B cell (primary cell): ENCODE measurements at regions not wholly inside any gene's neighbourhood (a gene's known extent, or its start where the extent isn't known, plus 50 kb on each side); places are given as distances from the start of the nearest gene placed in this dataset.

ENCODE experiments used
- ATAC-seq: fragments of 200-7000 bp; cut with Tn5 transposase; one replicate; pipeline ENCODE4 v1.10.0; 2021; ENCODE audit warnings: low read depth, mild to moderate bottlenecking, moderate number of reproducible peaks, moderate library complexity
- CTCF ChIA-PET: fragments of 350-600 bp; sonication (Branson Sonifier 250); formaldehyde crosslinking; loops from one replicate; lab custom pipeline; 2021; ENCODE audit warnings: antibody characterized with exemption, inconsistent platforms; lab: Charles Lee
- POLR2A ChIA-PET: fragments of 350-600 bp; sonication (Branson Sonifier 250); formaldehyde crosslinking; loops from one replicate; lab custom pipeline; 2021; ENCODE audit warnings: antibody characterized with exemption; lab: Charles Lee
- DNase-seq: peaks from one replicate; pipeline ENCODE4 v3.0.0; 2013
- H2AFZ ChIP-seq: 2 replicates; pipeline ENCODE4 v1.6.1; 2012; ENCODE audit warnings: mild to moderate bottlenecking, low read depth, low read length; ENCODE audit not compliant: insufficient read depth, poor library complexity, severe bottlenecking
- H3K27ac ChIP-seq, 2 donors: 1 replicate in 1 of 2; 2 replicates in 1 of 2; pipeline ENCODE4 v1.5.1; 2012 to 2013; ENCODE audit warnings: low read length in 2 of 2, mild to moderate bottlenecking in 2 of 2, moderate library complexity in 1 of 2
- H3K27me3 ChIP-seq, 4 experiments: fragments of 200-600 bp in 1 of 4; sonication (generic) in 1 of 4; replicated peaks in 1 of 4; 1 replicate in 2 of 4; 2 replicates in 2 of 4; pipeline versions ENCODE4 v1.6.1 to v1.7.0; 2013 to 2016; ENCODE audit warnings: low read length in 3 of 4, mild to moderate bottlenecking in 2 of 4, mixed read lengths in 1 of 4, moderate library complexity in 1 of 4; ENCODE audit not compliant: insufficient read depth in 4 of 4, control insufficient read depth in 3 of 4; ENCODE audit errors: control extremely low read depth in 1 of 4
- H3K36me3 ChIP-seq, 2 experiments: replicated peaks in 1 of 2; 1 replicate in 1 of 2; 2 replicates in 1 of 2; pipeline versions ENCODE4 v1.6.1 to v1.7.1; 2013; ENCODE audit warnings: low read length in 1 of 2; ENCODE audit not compliant: insufficient read depth in 2 of 2, control insufficient read depth in 1 of 2; ENCODE audit errors: control extremely low read depth in 1 of 2, extremely low read depth in 1 of 2
- H3K4me1 ChIP-seq, 2 donors: fragments of 200-600 bp in 1 of 2; sonication (generic) in 1 of 2; 1 replicate in 1 of 2; 2 replicates in 1 of 2; pipeline versions ENCODE4 v1.5.1 to v1.6.1; 2013 to 2017; ENCODE audit warnings: low read length in 2 of 2; ENCODE audit not compliant: control insufficient read depth in 2 of 2, insufficient read depth in 2 of 2
- H3K4me2 ChIP-seq: replicated peaks from 2 replicates; pipeline ENCODE3; 2012; ENCODE audit warnings: mild to moderate bottlenecking, low read depth, low read length; ENCODE audit not compliant: poor library complexity, severe bottlenecking
- H3K4me3 ChIP-seq, 5 experiments: fragments of 200-600 bp in 1 of 5; sonication (generic) in 1 of 5; 1 replicate in 3 of 5; 2 replicates in 2 of 5; pipeline versions ENCODE4 v1.5.1 to v1.7.0; 2011 to 2016; ENCODE audit warnings: low read length in 4 of 5, mild to moderate bottlenecking in 4 of 5, low read depth in 2 of 5, control low read depth in 1 of 5, moderate library complexity in 1 of 5; ENCODE audit not compliant: insufficient read depth in 1 of 5; ENCODE audit errors: control extremely low read depth in 1 of 5, extremely low read depth in 1 of 5
- H3K79me2 ChIP-seq: fragments of 200-600 bp; sonication (generic); one replicate; pipeline ENCODE4 v1.6.0; 2016; ENCODE audit warnings: low read length; ENCODE audit not compliant: control insufficient read depth, insufficient read depth
- H3K9ac ChIP-seq: fragments of 200-600 bp; sonication (generic); 2 replicates; pipeline ENCODE4 v1.6.1; 2017; ENCODE audit warnings: mild to moderate bottlenecking, low read length, moderate library complexity
- H3K9me3 ChIP-seq, 3 donors: one replicate each; pipeline versions ENCODE4 v1.6.1 to v1.7.1; 2013; ENCODE audit warnings: low read length in 2 of 3; ENCODE audit not compliant: control insufficient read depth in 2 of 3, insufficient read depth in 1 of 3; ENCODE audit errors: control extremely low read depth in 1 of 3
- H4K20me1 ChIP-seq: 2 replicates; pipeline ENCODE4 v1.6.0; 2012; ENCODE audit warnings: mild to moderate bottlenecking, low read length; ENCODE audit not compliant: insufficient read depth, control insufficient read depth, poor library complexity, severe bottlenecking
- H3K27ac Mint-ChIP-seq: one replicate; pipeline ENCODE4 v1.8.0; 2021; ENCODE audit warnings: mixed read lengths
- H3K27me3 Mint-ChIP-seq: one replicate; pipeline ENCODE4 v1.8.0; 2021; ENCODE audit warnings: mixed read lengths
- H3K4me1 Mint-ChIP-seq: one replicate; pipeline ENCODE4 v1.8.0; 2021; ENCODE audit warnings: mixed read lengths
- H3K4me3 Mint-ChIP-seq: one replicate; pipeline ENCODE4 v1.8.0; 2021; ENCODE audit warnings: mixed read lengths
- H3K9me3 Mint-ChIP-seq: one replicate; pipeline ENCODE4 v1.8.0; 2022; ENCODE audit warnings: mixed read lengths; ENCODE audit not compliant: insufficient read depth
- EZH2 ChIP-seq: IDR thresholded peaks from 2 replicates; pipeline ENCODE4 v1.6.1; 2012; ENCODE audit warnings: borderline replicate concordance, low read depth, mild to moderate bottlenecking, moderate library complexity, low read length; ENCODE audit not compliant: insufficient read depth, poor library complexity, severe bottlenecking
- WGBS: methylation state at CpG from one replicate; pipeline ENCODE4 v1.1.5; 2013; ENCODE audit warnings: missing lambda C conversion rate; ENCODE audit not compliant: insufficient coverage; 5-methylcytosine and 5-hydroxymethylcytosine counted together
- intact Hi-C: fragments of 100-400 bp; cut with micrococcal nuclease; formaldehyde crosslinking; loops from one replicate; pipeline ENCODE4 v1.10.0; 2022
- TF ChIP-seq, protein P1 (sequence below): fragments of 200-600 bp; IDR thresholded peaks from one replicate; pipeline ENCODE4 v1.8.0; 2022; ENCODE audit warnings: antibody characterized with exemption, mild to moderate bottlenecking

DNA sequence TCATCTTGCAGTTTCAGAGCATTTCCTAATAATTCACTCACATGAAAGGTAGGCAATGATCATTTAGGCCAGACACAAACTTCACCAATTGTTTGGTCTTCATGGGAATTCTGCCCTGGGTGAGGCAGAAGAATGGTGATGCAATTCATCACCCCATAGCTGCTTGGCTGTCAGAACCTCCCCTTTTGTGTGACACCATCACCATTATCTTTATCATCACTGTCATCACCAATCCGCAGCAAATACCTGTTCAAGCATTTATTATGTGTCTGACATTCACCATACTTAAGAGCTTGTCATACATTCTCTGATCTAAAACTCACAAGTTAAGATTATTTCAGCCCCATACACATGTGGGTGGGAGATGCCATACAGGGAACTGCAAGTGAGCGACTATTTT is 799.5 kb upstream of the LRRN3 start:
- ATAC-seq, result no peak
- H3K9me3 ChIP-seq, result no peaks in the 10 kb centered on the region
- no peak overlapping the region for H2AFZ ChIP-seq
- H3K27ac ChIP-seq, result no peak overlapping the region
- H3K4me2 ChIP-seq, result no peak overlapping the region
- no peaks in the 10 kb centered on the region for H3K79me2 ChIP-seq
- CTCF ChIA-PET, result no interaction called here
- DNase-seq, result no peak
- POLR2A ChIA-PET, result no interaction called here
- no peaks in the 10 kb centered on the region for H3K36me3 ChIP-seq
- no peak overlapping the region for H3K4me3 Mint-ChIP-seq
- WGBS, result 100% methylated on average over 1 of the region's 2 CpGs
- intact Hi-C loops, result no loop called here
- H3K27me3 ChIP-seq, result no peaks in the 10 kb centered on the region
- TF ChIP-seq EZH2, result no peak
- TF ChIP-seq, protein P1, sequence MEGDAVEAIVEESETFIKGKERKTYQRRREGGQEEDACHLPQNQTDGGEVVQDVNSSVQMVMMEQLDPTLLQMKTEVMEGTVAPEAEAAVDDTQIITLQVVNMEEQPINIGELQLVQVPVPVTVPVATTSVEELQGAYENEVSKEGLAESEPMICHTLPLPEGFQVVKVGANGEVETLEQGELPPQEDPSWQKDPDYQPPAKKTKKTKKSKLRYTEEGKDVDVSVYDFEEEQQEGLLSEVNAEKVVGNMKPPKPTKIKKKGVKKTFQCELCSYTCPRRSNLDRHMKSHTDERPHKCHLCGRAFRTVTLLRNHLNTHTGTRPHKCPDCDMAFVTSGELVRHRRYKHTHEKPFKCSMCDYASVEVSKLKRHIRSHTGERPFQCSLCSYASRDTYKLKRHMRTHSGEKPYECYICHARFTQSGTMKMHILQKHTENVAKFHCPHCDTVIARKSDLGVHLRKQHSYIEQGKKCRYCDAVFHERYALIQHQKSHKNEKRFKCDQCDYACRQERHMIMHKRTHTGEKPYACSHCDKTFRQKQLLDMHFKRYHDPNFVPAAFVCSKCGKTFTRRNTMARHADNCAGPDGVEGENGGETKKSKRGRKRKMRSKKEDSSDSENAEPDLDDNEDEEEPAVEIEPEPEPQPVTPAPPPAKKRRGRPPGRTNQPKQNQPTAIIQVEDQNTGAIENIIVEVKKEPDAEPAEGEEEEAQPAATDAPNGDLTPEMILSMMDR, result no peak
- H3K4me1 Mint-ChIP-seq, result no peaks in the 10 kb centered on the region
- H3K9ac ChIP-seq, result no peak overlapping the region
- H3K4me1 ChIP-seq, result no peaks in the 10 kb centered on the region
- no peaks in the 10 kb centered on the region for H4K20me1 ChIP-seq
- H3K27ac Mint-ChIP-seq, result no peak overlapping the region
- H3K9me3 Mint-ChIP-seq, result no peaks in the 10 kb centered on the region
- no peaks in the 10 kb centered on the region for H3K27me3 Mint-ChIP-seq
- H3K4me3 ChIP-seq, result no peak overlapping the region

- Histone ChIP-seq H3K9me3 (no peaks in the 10 kb centered on the region), H3K27me3 (no peaks in the 10 kb centered on the region), H3K4me2 (no peak overlapping the region), H3K79me2 (no peaks in the 10 kb centered on the region), H3K4me3 (no peak overlapping the region), H2AFZ (no peak overlapping the region), H3K36me3 (no peaks in the 10 kb centered on the region), H3K4me1 (no peaks in the 10 kb centered on the region), H3K9ac (no peak overlapping the region), H4K20me1 (no peaks in the 10 kb centered on the region), H3K27ac (no peak overlapping the region)
- TF ChIP-seq, protein P1, result no peak
- no peak for TF ChIP-seq EZH2
- WGBS, result no CpG with 5 or more reads among the region's 1 CpG
- ATAC-seq (no peak), DNase-seq (no peak)
- ChIA-PET CTCF (no interaction called here), POLR2A (no interaction called here)
- no peaks in the 10 kb centered on the region for H3K27me3 Mint-ChIP-seq
- H3K4me3 Mint-ChIP-seq, result no peak overlapping the region
- no peak overlapping the region for H3K27ac Mint-ChIP-seq
- H3K9me3 Mint-ChIP-seq, result no peaks in the 10 kb centered on the region
- intact Hi-C loops, result no loop called here
- H3K4me1 Mint-ChIP-seq, result no peaks in the 10 kb centered on the region
These were observed 794.6 kb upstream of the LRRN3 start for GRCh38 chr7:110296321-110296720.
